GM12891 (cell line): ENCODE measurements at regions not wholly inside any gene's neighbourhood (a gene's known extent, or its start where the extent isn't known, plus 50 kb on each side); places are given as distances from the start of the nearest gene placed in this dataset.

Experiments
- DNase-seq: peaks from one replicate; pipeline ENCODE4 v3.0.0; 2011; ENCODE audit warnings: low spot score; ENCODE audit not compliant: insufficient read length
- FAIRE-seq: peaks from 2 replicates; lab custom pipeline; 2011; peaks lifted over from hg19 to GRCh38; lab: Jason Lieb, UNC
- PAX5 ChIP-seq: IDR thresholded peaks from 2 replicates; pipeline ENCODE4 v1.6.1; 2011; ENCODE audit warnings: low read length, moderate library complexity, mild to moderate bottlenecking; ENCODE audit not compliant: insufficient read depth, severe bottlenecking
- POLR2A ChIP-seq: IDR thresholded peaks from 2 replicates; pipeline ENCODE4 v1.6.1; 2011; ENCODE audit warnings: low read depth, low read length, control low read depth
- POLR2AphosphoS5 ChIP-seq: IDR thresholded peaks from 2 replicates; pipeline ENCODE4 v1.6.1; 2011; ENCODE audit warnings: low read depth, low read length, control low read depth
- POU2F2 ChIP-seq: IDR thresholded peaks from 2 replicates; pipeline ENCODE4 v1.6.1; 2011; ENCODE audit warnings: low read depth, mild to moderate bottlenecking, control low read depth, low read length, moderate library complexity
- SPI1 ChIP-seq: IDR thresholded peaks from 2 replicates; pipeline ENCODE4 v1.6.1; 2011; ENCODE audit warnings: low read depth, low read length, control low read depth
- TAF1 ChIP-seq: IDR thresholded peaks from 2 replicates; pipeline ENCODE4 v1.6.1; 2011; ENCODE audit warnings: low read depth, low read length, control low read depth

DNA sequence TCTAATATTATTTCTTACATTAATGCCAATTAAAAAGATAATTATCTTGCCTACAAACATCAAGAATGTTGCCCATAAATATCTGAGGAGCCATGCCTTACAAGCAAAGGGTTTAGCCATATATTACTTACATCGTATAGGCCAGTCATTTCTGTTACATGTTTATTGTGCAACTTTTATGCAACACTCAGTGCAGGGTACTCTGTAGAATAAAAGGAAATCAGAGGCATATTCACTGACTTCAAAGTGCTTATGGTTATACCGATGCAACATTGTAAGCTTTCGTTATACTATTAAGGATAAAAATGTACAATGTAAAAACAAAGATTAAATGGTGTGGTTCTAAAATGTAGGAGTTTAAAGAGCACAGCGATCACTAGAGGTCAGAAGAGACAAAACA is 315.9 kb downstream of the PCDH10 start:
- no peak for FAIRE-seq
- no peak for DNase-seq

DNA sequence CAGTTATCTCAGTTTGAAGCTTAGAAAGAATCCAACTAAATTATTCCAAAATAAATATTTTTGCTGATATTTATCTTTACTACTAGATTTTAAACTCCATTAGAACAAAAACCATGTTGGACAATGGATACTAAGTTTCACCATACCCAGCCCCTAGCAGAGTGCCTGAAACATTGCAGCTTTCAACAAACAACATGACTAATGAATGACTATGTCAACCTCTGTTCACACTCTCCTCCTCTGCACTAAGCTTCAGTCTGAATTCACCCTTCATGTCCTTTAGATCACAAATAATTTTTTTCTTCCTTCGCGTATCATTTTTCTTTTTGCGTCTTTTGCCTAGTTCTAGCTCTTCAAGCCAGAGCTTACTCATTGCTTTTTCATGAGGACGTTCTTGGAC is 315.2 kb downstream of the PCDH10 start:
- TF ChIP-seq POLR2AphosphoS5 (no peak), TAF1 (no peak), PAX5 (no peak), POLR2A (no peak), POU2F2 (no peak), SPI1 (no peak)
- FAIRE-seq (no peak), DNase-seq (no peak)

More for the DNA sequence above, 315.9 kb downstream of the PCDH10 start:
- TF ChIP-seq SPI1 (no peak), TAF1 (no peak), POLR2AphosphoS5 (no peak), POU2F2 (no peak), POLR2A (no peak), PAX5 (no peak)

DNA sequence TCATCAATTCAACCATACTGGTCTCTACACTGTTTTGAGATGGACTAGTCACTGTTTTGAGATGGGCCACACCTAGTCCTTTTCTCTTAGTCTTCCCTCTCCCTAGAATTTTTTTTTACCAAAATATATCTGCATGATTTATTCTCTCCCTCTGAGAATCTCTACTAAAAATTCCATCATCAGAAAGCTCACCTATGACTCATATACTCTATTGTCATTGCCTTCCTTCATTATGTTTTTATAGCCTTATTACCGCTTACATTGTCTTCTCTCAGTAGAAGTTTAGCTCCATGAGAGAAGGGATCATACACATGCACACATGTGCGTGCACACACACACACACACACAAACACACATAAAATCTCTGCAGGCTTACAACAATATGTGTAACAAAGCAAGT is 303.6 kb downstream of the PCDH10 start:
- FAIRE-seq, result no peak
- no peak for DNase-seq
- TF ChIP-seq POLR2AphosphoS5, result no peak
- no peak for TF ChIP-seq PAX5
- TF ChIP-seq TAF1, result no peak
- no peak for TF ChIP-seq SPI1
- no peak for TF ChIP-seq POLR2A
- TF ChIP-seq POU2F2, result no peak

- TF ChIP-seq PAX5, result no peak
- DNase-seq, result no peak
Measured at GRCh38 chr4:133450813-133451212, 301.7 kb downstream of the PCDH10 start.

DNA sequence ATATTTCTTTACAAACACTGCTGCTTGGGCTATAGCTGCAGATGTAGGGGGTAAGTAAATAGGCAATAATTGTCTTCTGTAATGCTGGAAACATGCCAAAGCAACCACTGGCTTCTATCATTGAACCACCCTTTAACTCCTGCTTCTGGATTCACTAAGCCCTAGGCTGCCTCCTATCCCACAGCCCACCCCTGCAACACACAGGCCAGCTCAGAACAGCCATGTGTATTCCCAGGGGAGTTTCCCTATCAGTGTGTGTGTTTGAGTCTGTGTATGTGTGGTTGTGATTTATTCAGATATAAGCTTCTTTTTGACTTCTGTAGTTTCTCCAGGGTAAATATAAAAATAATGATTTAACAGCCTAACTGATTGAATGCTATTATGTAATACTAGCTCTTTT is 291.3 kb downstream of the PCDH10 start:
- FAIRE-seq, result no peak
- no peak for DNase-seq
- TF ChIP-seq TAF1 (no peak), POLR2AphosphoS5 (no peak), POLR2A (no peak), SPI1 (no peak), PAX5 (no peak), POU2F2 (no peak)

More at GRCh38 chr4:133450813-133451212, 301.7 kb downstream of the PCDH10 start:
- FAIRE-seq, result no peak

DNA sequence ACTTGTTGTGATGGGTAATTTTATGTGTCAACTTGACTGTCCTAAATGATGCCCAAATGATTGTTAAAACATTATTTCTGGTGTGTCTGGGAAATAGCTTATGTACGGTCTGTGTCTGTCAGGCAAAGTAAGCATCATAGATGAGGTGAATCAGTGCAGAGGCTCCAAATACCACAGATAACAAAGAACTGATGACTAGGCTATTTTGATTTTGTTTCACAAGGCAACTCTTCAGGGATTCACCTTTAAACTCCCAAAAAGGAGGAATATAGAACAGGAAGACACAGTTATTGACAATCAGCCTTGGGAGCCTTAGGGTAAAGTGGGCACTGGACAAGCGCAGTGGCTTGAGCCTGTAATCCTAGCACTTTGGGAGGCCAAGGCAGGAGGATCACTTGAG is 290.7 kb downstream of the PCDH10 start:
- DNase-seq (no peak), FAIRE-seq (no peak)
- TF ChIP-seq TAF1 (no peak), POU2F2 (no peak), SPI1 (no peak), POLR2AphosphoS5 (no peak), POLR2A (no peak), PAX5 (no peak)

- TF ChIP-seq PAX5, result no peak
- no peak for TF ChIP-seq POLR2AphosphoS5
- TF ChIP-seq SPI1, result no peak
- TF ChIP-seq POU2F2, result no peak
- TF ChIP-seq POLR2A, result no peak
- TF ChIP-seq TAF1, result no peak
- FAIRE-seq (no peak), DNase-seq (no peak)
Measured at GRCh38 chr4:133424605-133425004, 275.5 kb downstream of the PCDH10 start.

DNA sequence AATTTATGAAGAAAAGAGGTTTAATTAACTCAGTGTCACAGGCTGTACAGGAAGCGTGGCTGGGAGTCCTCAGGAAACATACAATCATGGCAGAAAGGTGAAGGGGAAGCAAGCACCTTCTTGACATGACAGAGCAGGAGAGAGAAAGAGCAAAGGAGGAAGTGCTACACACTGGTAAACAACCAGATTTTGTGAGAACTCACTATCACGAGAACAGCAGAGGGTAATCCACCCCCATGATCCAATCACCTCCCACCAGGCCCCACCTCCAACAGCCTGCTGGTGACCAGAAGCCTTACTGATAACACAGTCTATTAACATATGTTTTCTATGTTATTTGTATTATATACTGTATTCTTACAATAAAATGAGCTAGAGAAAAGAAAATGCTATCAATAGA is 254.8 kb downstream of the PCDH10 start:
- FAIRE-seq (no peak), DNase-seq (no peak)
- TF ChIP-seq PAX5, result no peak
- TF ChIP-seq TAF1, result no peak
- TF ChIP-seq POU2F2, result no peak
- peak; percentile 22; the same call in 1 of the 2 replicates for TF ChIP-seq SPI1
- no peak for TF ChIP-seq POLR2A

DNA sequence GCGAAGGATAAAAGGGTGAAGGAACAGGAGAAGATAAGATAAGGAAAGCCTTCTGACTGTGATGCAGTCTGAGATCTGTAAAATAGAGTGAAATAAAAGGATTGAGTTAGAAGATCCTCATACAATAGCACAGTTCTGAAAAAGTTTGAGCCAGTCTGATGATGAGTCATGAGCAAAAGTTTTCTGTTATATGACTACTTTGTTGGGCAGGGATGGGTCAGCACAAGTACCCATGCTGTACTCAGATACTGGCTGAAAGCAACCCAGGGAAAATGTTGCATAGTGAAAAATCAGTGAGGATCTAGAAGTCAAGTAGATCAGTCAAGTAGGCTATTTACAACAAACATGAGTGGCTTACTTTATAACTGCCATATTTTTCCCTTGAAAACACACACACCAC is 253.5 kb downstream of the PCDH10 start:
- no peak for FAIRE-seq
- TF ChIP-seq POLR2A (no peak), POU2F2 (no peak), TAF1 (no peak), SPI1 (no peak), POLR2AphosphoS5 (no peak), PAX5 (no peak)
- no peak for DNase-seq

DNA sequence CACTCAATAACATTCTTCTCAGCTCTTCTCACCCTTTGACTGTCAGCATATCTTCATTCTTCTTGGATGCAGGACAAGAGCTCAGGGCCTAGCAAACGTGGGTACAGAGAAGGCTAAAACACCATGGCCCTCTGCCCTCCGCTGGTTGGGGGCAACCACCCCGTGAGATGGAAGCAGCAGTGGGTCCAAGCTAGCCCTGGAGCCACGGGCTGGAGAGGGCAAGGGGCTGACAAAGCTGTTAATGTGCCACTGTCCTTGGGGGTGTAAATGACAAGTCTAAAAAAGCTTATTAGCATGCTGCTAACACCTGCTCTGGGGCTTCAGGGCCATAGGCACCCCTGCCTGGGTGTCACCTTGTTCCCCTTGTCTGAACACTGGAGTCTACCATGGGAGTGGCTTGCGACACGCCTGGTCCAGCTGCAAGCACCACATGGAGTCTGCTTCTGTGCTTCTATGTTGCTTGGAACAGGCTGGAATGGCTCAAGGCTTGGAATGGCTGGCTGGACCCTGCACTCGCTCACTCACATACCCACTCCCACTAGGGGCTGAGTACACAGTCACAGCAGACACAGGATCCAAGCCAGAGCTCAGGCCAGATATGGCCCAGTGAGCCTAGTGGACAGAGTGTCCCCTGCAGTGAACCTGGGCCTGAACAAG is 246.0 kb downstream of the PCDH10 start:
- no peak for DNase-seq
- TF ChIP-seq SPI1 (no peak), POU2F2 (no peak), TAF1 (no peak), PAX5 (no peak), POLR2AphosphoS5 (no peak), POLR2A (no peak)
- no peak for FAIRE-seq
